Lung (tissue), 11 donors: ENCODE measurements at regions not wholly inside any gene's neighbourhood (a gene's known extent, or its start where the extent isn't known, plus 50 kb on each side); places are given as distances from the start of the nearest gene placed in this dataset.
A peak's percentile ranks its signal among the peaks of the same experiment; 100 is the strongest.
"Not testable (repeated sequence)": the region's sequence is repeated elsewhere in the genome, so short reads cannot be mapped to it uniquely, and the experiment has no call there.

Source experiments
- ATAC-seq: fragments of 200-7000 bp; cut with Tn5 transposase; one replicate; pipeline ENCODE4 v1.9.1; 2020; ENCODE audit warnings: moderate number of reproducible peaks; ENCODE audit not compliant: insufficient read depth, low FRiP score
- DNase-seq, 3 donors: peaks; one replicate each; pipeline ENCODE4 v3.0.0-alpha.2; 2013 to 2017
- H3K27ac ChIP-seq, 2 donors: one replicate each; pipeline ENCODE4 v1.5.1; 2013; ENCODE audit warnings: mild to moderate bottlenecking in 2 of 2, moderate library complexity in 2 of 2, control low read depth in 1 of 2, inconsistent platforms in 1 of 2, low read depth in 1 of 2, low read length in 1 of 2
- H3K27me3 ChIP-seq, 3 donors: one replicate each; pipeline ENCODE4 v1.5.1; 2013; ENCODE audit warnings: low read length in 2 of 3; ENCODE audit not compliant: control insufficient read depth in 3 of 3, insufficient read depth in 3 of 3
- H3K36me3 ChIP-seq, 4 donors: one replicate each; pipeline ENCODE4 v1.5.1; 2013; ENCODE audit warnings: low read length in 4 of 4, mild to moderate bottlenecking in 1 of 4, moderate library complexity in 1 of 4; ENCODE audit not compliant: control insufficient read depth in 4 of 4, insufficient read depth in 4 of 4
- H3K4me1 ChIP-seq, 5 donors: one replicate each; pipeline ENCODE4 v1.5.1; 2013; ENCODE audit warnings: low read length in 5 of 5, mild to moderate bottlenecking in 2 of 5, moderate library complexity in 1 of 5; ENCODE audit not compliant: control insufficient read depth in 5 of 5, insufficient read depth in 5 of 5
- H3K4me3 ChIP-seq: one replicate; pipeline ENCODE4 v1.5.1; 2013; ENCODE audit warnings: mild to moderate bottlenecking, control low read depth, moderate library complexity
- H3K9ac ChIP-seq, 2 donors: one replicate each; pipeline ENCODE4 v1.5.1; 2013; ENCODE audit warnings: low read length in 2 of 2, control low read depth in 1 of 2; ENCODE audit not compliant: insufficient read depth in 1 of 2
- H3K9me3 ChIP-seq, 4 donors: one replicate each; pipeline ENCODE4 v1.5.1; 2013; ENCODE audit warnings: low read length in 3 of 4, mild to moderate bottlenecking in 1 of 4, moderate library complexity in 1 of 4; ENCODE audit not compliant: control insufficient read depth in 4 of 4, insufficient read depth in 3 of 4
- CTCF ChIP-seq: IDR thresholded peaks from 2 replicates; pipeline ENCODE4 v1.5.1; 2012; ENCODE audit warnings: mild to moderate bottlenecking; ENCODE audit errors: control extremely low read depth, extremely low read depth
- WGBS, 2 donors: extraction: QIAGEN DNeasy Blood & Tissue Kit; methylation state at CpG; one replicate each; pipeline ENCODE4 v1.1.7; 2013; 5-methylcytosine and 5-hydroxymethylcytosine counted together
- donor health status: control.
- donor health status: control.
- donor health status: Bipolar disorder and iron deficiency.
- donor health status: healthy.
- donor health status: DM: yes; HTN: yes; CAD: no.

- H3K9ac ChIP-seq, ATAC-seq: not testable (repeated sequence)
- 60 to 62% methylated on average over 9 of the region's 10 CpGs for WGBS, 2 donors
Measured at GRCh38 chr4:3939954-3940591, 173.9 kb downstream of the ADRA2C start.

GRCh38 chr4:3941735-3942522 is 175.7 kb downstream of the ADRA2C start:
- H3K36me3 ChIP-seq, H3K9me3 ChIP-seq, ATAC-seq, H3K4me3 ChIP-seq, H3K27ac ChIP-seq, DNase-seq, H3K27me3 ChIP-seq, H3K9ac ChIP-seq, H3K4me1 ChIP-seq: not testable (repeated sequence)
- WGBS, 2 donors: 54% methylated on average over 17 of the region's 17 CpGs

More at GRCh38 chr4:3939954-3940591, 173.9 kb downstream of the ADRA2C start:
- DNase-seq: peak in 1 of 3 donors; percentile 4
- H3K27me3 ChIP-seq, H3K27ac ChIP-seq, H3K4me3 ChIP-seq, H3K9me3 ChIP-seq, H3K36me3 ChIP-seq, H3K4me1 ChIP-seq: not testable (repeated sequence)

GRCh38 chr4:3942569-3942971 is 176.4 kb downstream of the ADRA2C start:
- H3K9me3 ChIP-seq, H3K36me3 ChIP-seq, H3K27me3 ChIP-seq, H3K27ac ChIP-seq, H3K4me3 ChIP-seq, ATAC-seq, H3K4me1 ChIP-seq, H3K9ac ChIP-seq: not testable (repeated sequence)
- 12% methylated on average over 12 of the region's 12 CpGs for WGBS, 2 donors
- peak; percentile 27 to 39 (median 31) for DNase-seq

- 71 to 78% methylated on average over 6 to 8 of the region's 8 CpGs for WGBS, 2 donors
- H3K36me3 ChIP-seq, H3K27me3 ChIP-seq, DNase-seq, H3K9ac ChIP-seq, ATAC-seq, H3K9me3 ChIP-seq, H3K27ac ChIP-seq, H3K4me1 ChIP-seq, H3K4me3 ChIP-seq: not testable (repeated sequence)
Measured at GRCh38 chr4:3943051-3943450, 176.9 kb downstream of the ADRA2C start.

GRCh38 chr4:3945511-3946290 is 179.5 kb downstream of the ADRA2C start:
- WGBS, 2 donors: 90 to 92% methylated on average over 22 of the region's 22 CpGs
- Histone ChIP-seq H3K27me3 (no peaks in the 10 kb centered on the region), H3K9ac (no peak overlapping the region), H3K9me3 (no peaks in the 10 kb centered on the region), H3K27ac (no peak overlapping the region), H3K36me3 (peaks cover 0 to 5% (median 0%) of the 10 kb centered on the region in 4 donors), H3K4me1 (no peaks in the 10 kb centered on the region), H3K4me3 (no peak overlapping the region)
- ATAC-seq: no peak
- DNase-seq: no peak
- TF ChIP-seq CTCF: no peak

GRCh38 chr4:3946553-3946952 is 180.4 kb downstream of the ADRA2C start:
- not testable (repeated sequence) for DNase-seq, H3K4me1 ChIP-seq, H3K27me3 ChIP-seq, H3K4me3 ChIP-seq, H3K9ac ChIP-seq, H3K36me3 ChIP-seq, ATAC-seq, H3K27ac ChIP-seq, H3K9me3 ChIP-seq
- WGBS, 2 donors: 93 to 96% methylated on average over 20 of the region's 20 CpGs

- not testable (repeated sequence) for H3K9ac ChIP-seq, H3K27ac ChIP-seq, H3K27me3 ChIP-seq, H3K9me3 ChIP-seq, DNase-seq, H3K4me3 ChIP-seq, H3K4me1 ChIP-seq, ATAC-seq
- WGBS, 2 donors: 93 to 98% methylated on average over 21 of the region's 21 CpGs
- peaks cover 0 to 11% (median 0%) of the 10 kb centered on the region in 4 donors for H3K36me3 ChIP-seq
Measured at GRCh38 chr4:3947761-3948160, 181.6 kb downstream of the ADRA2C start.
